ENCODE measurements at regions not wholly inside any gene's neighbourhood (a gene's known extent, or its start where the extent isn't known, plus 50 kb on each side); places are given as distances from the start of the nearest gene placed in this dataset.

- 0 out of 2 replicates have a peak, but pooled peaks have one; percentile 25 for TF ChIP-seq TFDP2 (CRISPR knock-in tag; IDR thresholded peaks at IDR 0.05)
- TF ChIP-seq GATAD2A (CRISPR knock-in tag; IDR thresholded peaks at IDR 0.05): peak; percentile 85
- TF ChIP-seq ZNF7 (CRISPR knock-in tag; IDR thresholded peaks at IDR 0.05): peak; percentile 44; the same call in 1 of the 2 replicates
- peak; percentile 10; the same call in 1 of the 2 replicates for TF ChIP-seq SMC3 (IDR thresholded peaks at IDR 0.05; ENCODE audit: low read length)
- no peak for TF ChIP-seq ZNF629 (CRISPR knock-in tag; conservative IDR thresholded peaks at IDR 0.05)
- TF ChIP-seq ARID5B (CRISPR knock-in tag; IDR thresholded peaks at IDR 0.05): peak; percentile 66; the same call in 1 of the 2 replicates
- TF ChIP-seq ZNF180 (CRISPR knock-in tag; IDR thresholded peaks at IDR 0.05; ENCODE audit: borderline replicate concordance, low read depth): no peak
- TF ChIP-seq SNAPC4 (CRISPR knock-in tag; IDR thresholded peaks at IDR 0.05): no peak
- no peak for TF ChIP-seq DNMT1 (CRISPR knock-in tag; IDR thresholded peaks at IDR 0.05)
- 0 out of 2 replicates have a peak, but pooled peaks have one; percentile 32 for TF ChIP-seq ZNF33B (CRISPR knock-in tag; IDR thresholded peaks at IDR 0.05)
- TF ChIP-seq MAFK (conservative IDR thresholded peaks at IDR 0.05 in 1 of 2, IDR thresholded peaks at IDR 0.05 in 1 of 2; ENCODE audit: low read length in 2 of 2): peak; percentile 24 to 58; a peak in 2 of 4 replicates
- TF ChIP-seq CREB1 (IDR thresholded peaks at IDR 0.05): no peak
- peak; percentile 32; the same call in 1 of the 2 replicates for TF ChIP-seq CREB1 (CRISPR knock-in tag; IDR thresholded peaks at IDR 0.05)
- peak; percentile 57; the same call in 1 of the 2 replicates for TF ChIP-seq RXRB (CRISPR knock-in tag; IDR thresholded peaks at IDR 0.05; ENCODE audit: borderline replicate concordance)
- TF ChIP-seq MED13 (CRISPR knock-in tag; IDR thresholded peaks at IDR 0.05): no peak
- no peak for TF ChIP-seq HNRNPH1 (optimal IDR thresholded peaks at IDR 0.05; ENCODE audit: low read depth, low read length)
- peak; percentile 39; the same call in 1 of the 2 replicates for TF ChIP-seq ZFX (CRISPR knock-in tag; IDR thresholded peaks at IDR 0.05; ENCODE audit: low read depth)
- 0 out of 2 replicates have a peak, but pooled peaks have one; percentile 51 for TF ChIP-seq PHF21A (CRISPR knock-in tag; IDR thresholded peaks at IDR 0.05)
- TF ChIP-seq TFAP4 (IDR thresholded peaks at IDR 0.05; ENCODE audit: borderline replicate concordance, low read depth): 0 out of 2 replicates have a peak, but pooled peaks have one; percentile 12
Measured at GRCh38 chr3:51621091-51621892, 49.8 kb upstream of the TEX264 start (continued).

Measured in HepG2 (cell line).